SJSA1 (cell line): ENCODE measurements at regions not wholly inside any gene's neighbourhood (a gene's known extent, or its start where the extent isn't known, plus 50 kb on each side); places are given as distances from the start of the nearest gene placed in this dataset.
"Not testable (repeated sequence)": the region's sequence is repeated elsewhere in the genome, so short reads cannot be mapped to it uniquely, and the experiment has no call there.

Experiments
- DNase-seq, 2 experiments: peaks; one replicate each; pipeline ENCODE4 v3.0.0-alpha.2; 2015 to 2020; ENCODE audit warnings: low spot score in 2 of 2, low read depth in 1 of 2
- H3K27ac ChIP-seq: fragments of 250-450 bp; sonication (Bioruptor Pico); 2 replicates; pipeline ENCODE4 v1.5.1; 2020; ENCODE audit warnings: mild to moderate bottlenecking, moderate library complexity
- H3K27me3 ChIP-seq: fragments of 250-450 bp; sonication (Bioruptor Pico); replicated peaks from 2 replicates; pipeline ENCODE4 v1.5.1; 2020; ENCODE audit warnings: mild to moderate bottlenecking, moderate library complexity
- H3K36me3 ChIP-seq: fragments of 250-450 bp; sonication (Bioruptor Pico); 2 replicates; pipeline ENCODE4 v1.5.1; 2020; ENCODE audit warnings: mild to moderate bottlenecking
- H3K4me1 ChIP-seq: fragments of 250-450 bp; sonication (Bioruptor Pico); replicated peaks from 2 replicates; pipeline ENCODE4 v1.6.1; 2021; ENCODE audit warnings: mild to moderate bottlenecking
- H3K4me3 ChIP-seq: fragments of 250-450 bp; sonication (Bioruptor Pico); 2 replicates; pipeline ENCODE4 v1.5.1; 2020; ENCODE audit warnings: mild to moderate bottlenecking
- H3K9me3 ChIP-seq: fragments of 250-450 bp; sonication (Bioruptor Pico); replicated peaks from 2 replicates; pipeline ENCODE4 v1.5.1; 2020; ENCODE audit warnings: mild to moderate bottlenecking

DNA sequence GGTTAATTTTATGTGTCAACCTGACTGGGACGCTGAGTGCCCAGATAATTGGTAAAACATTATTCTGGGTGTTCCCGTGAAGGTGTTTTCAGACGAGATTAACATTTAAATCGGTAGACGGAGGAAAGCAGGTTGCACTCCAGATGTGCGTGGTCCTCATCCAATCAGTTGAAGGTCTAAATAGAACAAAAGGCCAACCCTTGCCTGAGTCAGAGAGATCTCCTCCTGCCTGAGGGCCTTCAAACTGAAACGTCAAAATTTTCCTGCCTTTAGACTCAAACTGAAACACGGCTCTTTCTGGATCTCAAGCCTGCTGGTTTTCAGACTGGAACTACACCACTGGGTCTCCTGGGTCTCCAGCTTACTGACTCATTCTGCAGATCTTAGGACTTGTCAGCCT, 70.9 kb downstream of the NPIPA5 start:
- H3K36me3 ChIP-seq, DNase-seq, H3K27ac ChIP-seq, H3K4me1 ChIP-seq, H3K9me3 ChIP-seq, H3K27me3 ChIP-seq, H3K4me3 ChIP-seq: not testable (repeated sequence)

DNA sequence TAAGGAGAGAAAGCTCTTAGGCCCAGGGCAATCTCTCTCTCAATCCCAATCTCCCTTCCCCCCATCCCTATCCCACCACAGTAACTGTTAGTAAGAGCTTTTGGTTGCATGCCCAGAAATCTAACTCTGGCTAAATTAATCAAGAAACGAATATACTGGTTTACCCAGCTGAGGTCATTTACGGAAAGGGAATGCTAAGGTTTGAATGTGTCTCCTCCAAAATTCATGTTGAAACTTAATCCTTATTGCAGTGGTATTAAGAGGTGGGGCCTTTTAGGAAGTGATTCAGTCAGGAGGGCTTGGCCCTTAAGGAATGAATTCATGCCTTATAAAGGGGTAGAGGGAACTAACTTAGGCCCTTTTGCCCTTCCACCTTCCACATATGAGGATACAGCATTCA, 72.2 kb downstream of the NPIPA5 start:
- H3K27ac ChIP-seq, H3K4me3 ChIP-seq, DNase-seq, H3K36me3 ChIP-seq, H3K9me3 ChIP-seq, H3K4me1 ChIP-seq, H3K27me3 ChIP-seq: not testable (repeated sequence)

DNA sequence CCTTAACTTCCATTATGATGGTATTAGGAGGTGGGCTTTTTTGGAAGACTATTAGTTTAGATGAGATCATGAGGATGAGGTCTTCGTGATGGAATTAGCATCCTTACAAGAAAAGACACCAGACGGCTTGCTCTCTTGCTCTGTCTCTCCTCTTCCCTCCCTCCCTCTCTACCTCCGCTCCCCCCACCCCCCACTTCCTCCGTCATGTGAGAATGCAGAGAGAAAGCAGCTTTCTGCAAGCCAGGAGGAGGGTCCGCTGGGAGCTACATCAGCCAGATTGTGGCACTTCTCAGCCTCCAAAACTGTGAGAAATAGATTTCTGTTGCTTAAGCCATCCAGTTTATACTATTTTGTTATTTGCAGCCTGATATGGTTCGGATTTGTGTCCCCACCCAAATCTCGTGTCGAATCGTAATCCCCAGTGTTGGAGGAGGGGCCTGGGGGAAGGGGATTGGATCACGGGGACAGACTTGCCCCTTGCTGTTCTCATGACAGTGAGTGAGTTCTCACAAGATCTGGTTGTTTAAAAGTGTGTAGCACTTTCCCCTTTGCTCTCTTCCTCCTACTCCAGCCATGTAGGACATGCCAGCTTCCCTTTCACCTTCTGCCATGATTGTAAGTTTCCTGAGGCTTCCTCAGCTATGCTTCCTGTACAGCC, 74.3 kb downstream of the NPIPA5 start:
- not testable (repeated sequence) for H3K27ac ChIP-seq, DNase-seq, H3K9me3 ChIP-seq, H3K27me3 ChIP-seq, H3K4me1 ChIP-seq, H3K36me3 ChIP-seq, H3K4me3 ChIP-seq

DNA sequence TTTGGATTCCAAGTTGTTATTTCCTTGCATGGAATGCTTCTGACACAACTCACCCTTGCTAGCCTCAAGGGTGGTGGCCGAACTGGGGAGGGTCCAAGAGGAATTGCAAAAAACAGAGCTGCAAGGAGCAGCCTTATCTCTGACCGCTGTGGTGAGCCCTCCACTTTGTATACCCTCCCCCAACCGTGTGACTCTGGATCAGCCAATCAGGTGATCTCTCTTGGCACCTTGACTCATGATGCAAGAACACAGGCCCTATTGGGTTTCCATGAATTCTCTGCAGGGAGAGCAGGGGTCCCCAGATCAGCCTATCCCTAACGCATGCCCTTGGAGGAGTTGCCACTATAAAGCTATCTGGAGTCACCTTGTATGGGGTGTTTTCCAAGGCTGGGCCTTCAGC, 81.0 kb downstream of the NPIPA5 start:
- not testable (repeated sequence) for H3K4me3 ChIP-seq, H3K4me1 ChIP-seq, H3K27ac ChIP-seq, H3K9me3 ChIP-seq, H3K27me3 ChIP-seq, H3K36me3 ChIP-seq, DNase-seq

DNA sequence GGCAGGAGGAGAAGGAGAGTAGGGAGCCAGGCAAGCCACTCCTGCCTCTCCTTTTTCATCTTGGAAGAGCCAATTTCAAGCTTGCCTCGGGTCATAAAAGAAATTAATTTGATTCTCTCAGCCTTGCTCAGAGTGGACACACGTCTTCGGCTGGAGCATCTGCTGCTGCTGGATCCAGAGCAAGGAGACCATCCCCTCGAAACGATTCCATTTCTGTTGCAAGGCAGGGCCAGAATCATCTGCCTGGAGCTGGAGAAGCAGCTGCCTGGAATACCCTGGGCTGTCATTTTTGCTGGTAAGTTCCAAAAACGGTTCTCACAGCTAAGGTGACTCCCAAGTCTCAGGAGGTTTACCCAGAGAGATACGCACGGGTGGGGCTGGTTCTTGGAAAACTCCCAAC, 103.3 kb downstream of the NPIPA5 start:
- H3K4me1 ChIP-seq, H3K27me3 ChIP-seq, H3K9me3 ChIP-seq, H3K4me3 ChIP-seq, H3K27ac ChIP-seq, DNase-seq, H3K36me3 ChIP-seq: not testable (repeated sequence)

DNA sequence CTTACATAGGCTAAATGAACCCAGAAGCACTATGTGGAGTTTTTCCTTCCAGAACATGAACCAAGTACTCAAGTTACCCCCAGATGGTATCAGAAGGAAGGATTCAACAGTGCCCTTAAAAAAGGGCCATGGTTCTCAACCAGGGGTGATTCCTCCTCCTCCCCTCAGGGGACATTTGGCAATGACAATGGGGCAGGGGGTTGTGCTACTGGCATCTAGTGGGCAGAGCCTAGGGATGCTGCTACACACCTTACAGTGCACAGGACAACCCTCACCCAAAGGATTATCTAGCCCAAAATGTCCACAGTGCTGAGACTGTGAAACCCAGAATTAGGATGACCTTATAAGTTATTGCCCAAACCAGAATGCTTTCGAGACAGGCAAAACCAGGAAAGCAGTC, 104.1 kb downstream of the NPIPA5 start:
- H3K27ac ChIP-seq: not testable (repeated sequence)

DNA sequence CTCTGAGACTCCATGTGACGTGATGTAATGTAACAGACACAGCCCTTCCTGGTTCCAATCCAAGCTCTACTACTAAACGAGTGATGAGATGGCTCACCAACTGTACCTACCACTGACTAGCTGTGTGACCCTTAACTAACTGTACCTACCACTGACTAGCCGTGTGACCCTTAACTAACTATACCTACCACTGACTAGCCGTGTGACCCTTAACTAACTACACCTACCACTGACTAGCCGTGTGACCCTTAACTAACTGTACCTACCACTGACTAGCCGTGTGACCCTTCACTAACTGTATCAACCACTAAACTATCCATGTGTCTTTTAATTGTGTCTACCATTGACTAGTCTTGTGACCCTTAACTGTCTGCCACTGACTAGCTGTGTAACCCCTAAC, 111.2 kb downstream of the NPIPA5 start:
- not testable (repeated sequence) for H3K4me1 ChIP-seq, H3K36me3 ChIP-seq, DNase-seq, H3K27me3 ChIP-seq, H3K27ac ChIP-seq, H3K9me3 ChIP-seq, H3K4me3 ChIP-seq

More for the DNA sequence above, 104.1 kb downstream of the NPIPA5 start:
- not testable (repeated sequence) for H3K4me3 ChIP-seq, H3K36me3 ChIP-seq, H3K27me3 ChIP-seq, H3K9me3 ChIP-seq, DNase-seq, H3K4me1 ChIP-seq

DNA sequence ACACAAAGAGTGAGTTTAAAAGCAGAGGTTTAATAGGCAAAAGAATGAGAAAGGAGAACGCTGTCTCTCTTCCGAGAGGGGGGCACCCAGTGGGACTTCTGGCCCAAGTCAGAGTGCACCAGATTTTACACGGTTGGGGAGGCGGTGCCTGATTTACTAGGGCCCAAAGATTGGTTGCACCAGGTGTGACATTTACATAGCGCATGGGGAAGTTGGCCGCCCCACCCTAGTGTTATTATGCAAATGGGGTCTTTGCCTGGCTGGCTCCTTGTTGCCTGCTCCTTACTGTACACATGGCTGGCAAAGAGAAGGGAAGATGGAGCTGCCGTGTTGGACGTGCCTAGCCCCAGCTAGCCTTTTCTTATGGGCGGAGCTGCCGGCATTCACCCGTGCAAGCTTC, 115.9 kb downstream of the NPIPA5 start:
- H3K27ac ChIP-seq, H3K4me3 ChIP-seq, H3K4me1 ChIP-seq, H3K27me3 ChIP-seq, DNase-seq, H3K9me3 ChIP-seq, H3K36me3 ChIP-seq: not testable (repeated sequence)

DNA sequence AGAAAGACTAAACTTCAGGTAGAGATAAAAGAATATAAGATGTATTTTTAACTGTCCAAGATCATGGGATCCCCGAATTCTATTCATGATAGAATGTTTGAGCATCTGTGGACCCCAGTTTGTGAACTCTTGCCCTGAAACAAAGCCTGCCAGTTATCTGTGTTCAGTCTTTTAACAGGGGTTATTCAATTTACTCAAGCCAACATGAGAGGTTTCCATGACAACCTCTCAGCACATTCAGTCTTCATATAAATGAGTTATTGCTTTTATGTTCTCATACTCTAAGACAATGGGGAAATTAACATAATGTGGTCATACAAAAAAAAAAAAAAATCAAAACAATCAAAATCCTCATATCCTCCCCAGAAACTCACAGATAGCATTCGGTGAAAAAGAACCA, 130.1 kb downstream of the NPIPA5 start:
- H3K4me1 ChIP-seq, H3K4me3 ChIP-seq, H3K27me3 ChIP-seq, DNase-seq, H3K27ac ChIP-seq, H3K36me3 ChIP-seq, H3K9me3 ChIP-seq: not testable (repeated sequence)

DNA sequence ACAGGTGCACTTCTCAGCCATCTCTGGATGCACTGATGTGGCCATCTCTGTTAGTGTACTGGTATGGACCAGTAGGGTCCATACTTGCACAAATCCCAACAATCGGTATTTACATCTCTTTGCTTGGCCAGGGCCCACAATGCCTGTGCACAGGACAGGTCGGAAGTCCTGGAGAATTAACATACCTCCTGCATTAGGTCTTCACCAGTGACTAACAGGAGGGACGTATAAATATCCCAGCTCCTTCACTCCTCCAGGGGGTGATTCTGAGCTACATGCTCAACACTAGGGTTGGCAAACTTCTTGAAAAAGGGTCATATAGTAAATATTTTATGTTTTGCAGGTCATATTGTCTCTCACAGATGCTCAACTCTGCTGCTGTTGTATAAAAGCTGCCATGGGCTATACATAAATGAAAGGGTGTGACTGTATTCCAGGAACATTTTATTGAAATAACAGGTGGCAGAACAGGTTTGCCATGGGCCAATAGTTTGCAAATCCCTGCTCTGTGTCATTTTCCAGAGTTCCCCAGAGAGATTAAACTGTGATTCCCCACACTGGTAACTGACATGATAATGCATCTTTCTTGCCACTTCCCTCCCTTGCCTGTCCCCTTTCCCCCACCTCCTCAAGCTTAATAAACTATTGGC, 141.3 kb downstream of the NPIPA5 start:
- not testable (repeated sequence) for DNase-seq, H3K4me1 ChIP-seq, H3K27me3 ChIP-seq, H3K27ac ChIP-seq, H3K36me3 ChIP-seq, H3K9me3 ChIP-seq, H3K4me3 ChIP-seq

DNA sequence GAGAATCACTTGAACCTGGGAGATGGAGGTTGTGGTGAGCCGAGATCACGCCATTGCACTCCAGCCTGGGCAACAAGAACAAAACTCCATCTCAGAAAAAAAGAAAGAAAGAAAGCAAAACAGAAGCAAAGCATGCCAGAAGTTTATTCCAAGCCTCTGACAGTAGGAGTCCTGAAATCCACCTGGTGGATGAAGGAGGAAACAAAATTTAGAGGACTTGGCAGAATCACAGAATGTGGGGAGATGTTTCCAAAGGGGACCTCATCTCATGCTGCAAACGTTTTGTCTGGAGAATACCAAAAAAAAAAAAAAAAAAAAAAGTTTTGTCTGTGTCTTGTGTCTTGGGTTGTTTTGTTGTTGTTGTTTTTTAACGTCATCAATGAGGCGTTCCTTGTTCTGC, 141.1 kb upstream of the RRN3 start:
- H3K9me3 ChIP-seq, H3K36me3 ChIP-seq, H3K4me3 ChIP-seq, H3K4me1 ChIP-seq, H3K27me3 ChIP-seq, DNase-seq, H3K27ac ChIP-seq: not testable (repeated sequence)

DNA sequence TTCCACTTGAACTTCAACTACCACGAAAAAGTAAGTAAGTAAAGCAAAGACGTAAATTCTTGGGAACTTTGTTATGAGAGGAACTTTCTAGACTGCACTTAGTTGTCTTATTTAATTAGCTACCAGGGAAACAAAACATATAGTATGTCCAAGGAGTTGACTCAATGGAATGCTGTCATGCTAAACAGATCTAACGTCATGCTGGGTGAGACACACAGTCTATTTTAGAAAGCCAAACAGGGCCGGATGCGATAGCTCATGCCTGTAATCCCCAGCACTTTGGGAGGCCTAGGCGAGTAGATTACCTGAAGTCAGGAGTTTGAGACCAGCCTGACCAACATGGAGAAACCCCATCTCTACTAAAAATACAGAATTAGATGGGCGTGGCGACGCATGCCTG, 140.6 kb upstream of the RRN3 start:
- not testable (repeated sequence) for H3K27ac ChIP-seq, H3K9me3 ChIP-seq, H3K4me1 ChIP-seq, H3K27me3 ChIP-seq, H3K36me3 ChIP-seq, H3K4me3 ChIP-seq, DNase-seq

DNA sequence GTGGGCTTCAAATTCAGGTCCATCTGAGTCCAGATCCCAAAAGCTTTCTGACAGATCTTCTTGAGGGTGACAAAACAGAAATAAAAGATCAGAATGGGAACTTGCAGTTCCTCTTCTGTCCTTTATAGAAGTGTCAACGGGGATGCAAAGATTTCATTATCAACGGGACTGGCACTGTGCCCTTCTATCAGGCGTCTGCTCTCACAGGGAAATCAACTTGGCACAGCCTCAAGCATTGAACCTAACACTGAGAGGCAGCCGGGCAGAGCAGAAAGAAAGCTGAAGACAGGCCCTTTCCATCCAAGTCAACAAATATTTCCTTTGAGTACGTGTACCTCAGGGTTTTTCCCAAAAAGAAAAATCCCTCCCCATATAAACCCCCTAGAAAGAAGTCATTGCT, 136.4 kb upstream of the RRN3 start:
- not testable (repeated sequence) for H3K36me3 ChIP-seq, DNase-seq, H3K27ac ChIP-seq

DNA sequence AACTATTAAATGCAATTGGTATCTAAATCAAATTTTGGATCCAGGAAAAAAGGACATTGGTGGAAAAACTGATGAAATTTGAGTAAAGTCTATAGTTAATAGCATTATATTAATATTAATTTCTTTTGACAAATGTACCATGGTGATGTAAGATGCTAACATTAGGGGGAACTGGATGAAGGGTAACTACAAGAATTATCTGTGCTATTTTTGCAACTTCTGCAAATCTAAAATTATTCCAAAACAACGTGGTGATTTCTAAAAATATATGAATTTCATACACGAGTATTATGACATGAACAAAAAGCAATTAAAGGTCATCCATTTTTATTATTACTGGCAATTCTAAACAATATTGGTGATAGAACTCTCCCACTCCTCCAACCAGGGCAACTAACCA, 135.6 kb upstream of the RRN3 start:
- not testable (repeated sequence) for H3K9me3 ChIP-seq, DNase-seq, H3K27me3 ChIP-seq, H3K36me3 ChIP-seq, H3K27ac ChIP-seq, H3K4me3 ChIP-seq, H3K4me1 ChIP-seq

More for the DNA sequence above, 136.4 kb upstream of the RRN3 start:
- not testable (repeated sequence) for H3K27me3 ChIP-seq, H3K4me1 ChIP-seq, H3K4me3 ChIP-seq, H3K9me3 ChIP-seq

DNA sequence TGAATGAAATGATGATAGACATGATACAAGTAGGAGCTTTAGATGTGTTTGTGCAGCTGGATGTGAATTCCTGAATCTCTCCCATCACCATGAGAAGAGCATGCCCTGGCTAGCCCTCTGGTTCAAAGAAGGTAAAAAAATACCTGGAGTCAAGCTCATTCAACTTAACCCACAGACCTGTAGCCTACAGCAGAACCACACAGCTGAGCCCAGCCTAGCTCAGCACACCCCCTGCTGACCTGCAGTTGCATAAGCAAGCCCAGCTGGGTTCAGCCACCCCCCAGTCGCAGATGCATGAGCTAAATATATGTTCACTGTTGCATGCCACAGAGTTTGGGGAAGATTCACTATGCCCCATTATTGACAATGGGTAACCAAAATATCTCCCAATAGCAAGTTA, 130.6 kb upstream of the RRN3 start:
- H3K27me3 ChIP-seq, H3K36me3 ChIP-seq, H3K4me3 ChIP-seq, H3K27ac ChIP-seq, H3K9me3 ChIP-seq, DNase-seq, H3K4me1 ChIP-seq: not testable (repeated sequence)
